ENCODE measurements at regions not wholly inside any gene's neighbourhood (a gene's known extent, or its start where the extent isn't known, plus 50 kb on each side); places are given as distances from the start of the nearest gene placed in this dataset.

GRCh38 chr5:33073881-33074327 is 362.8 kb downstream of the NPR3 start:
- H3K27me3 ChIP-seq (ENCODE audit: control insufficient read depth in 1 of 2, insufficient read depth in 2 of 2, low read length in 2 of 2), result no peaks in the 10 kb centered on the region
- H3K27ac Mint-ChIP-seq, result no peak overlapping the region
- intact Hi-C loops (cut with DNase I, micrococcal nuclease), result no loop called here
- H3K4me1 ChIP-seq (ENCODE audit: insufficient read depth, low read length), result no peaks in the 10 kb centered on the region
- H3K4me1 Mint-ChIP-seq (ENCODE audit: low read depth), result no peaks in the 10 kb centered on the region
- ChIA-PET CTCF (no interaction called here), POLR2A (no interaction called here)
- H3K9me3 ChIP-seq (ENCODE audit: control insufficient read depth in 1 of 2, insufficient read depth in 1 of 2, low read length in 2 of 2), result no peaks in the 10 kb centered on the region
- H3K27ac ChIP-seq (ENCODE audit: low read depth in 1 of 2, low read length in 2 of 2), result no peak overlapping the region
- H3K4me3 Mint-ChIP-seq, result no peak overlapping the region
- H3K36me3 Mint-ChIP-seq (ENCODE audit: low read depth), result no peaks in the 10 kb centered on the region
- H3K36me3 ChIP-seq (ENCODE audit: insufficient read depth, low read length), result no peaks in the 10 kb centered on the region
- no peaks in the 10 kb centered on the region for H3K27me3 Mint-ChIP-seq
- TF ChIP-seq CTCF (IDR thresholded peaks at IDR 0.05), result no peak
- no peaks in the 10 kb centered on the region for H3K9me3 Mint-ChIP-seq
- H3K4me3 ChIP-seq (ENCODE audit: low read length), result no peak overlapping the region
- ATAC-seq (ENCODE audit: poor library complexity), result no peak
- no peak for DNase-seq

- Histone ChIP-seq H3K9me3 (ENCODE audit: control insufficient read depth in 1 of 2, insufficient read depth in 1 of 2, low read length in 2 of 2) (no peaks in the 10 kb centered on the region), H3K4me3 (ENCODE audit: low read length) (no peak overlapping the region), H3K4me1 (ENCODE audit: insufficient read depth, low read length) (no peaks in the 10 kb centered on the region), H3K27ac (ENCODE audit: low read depth in 1 of 2, low read length in 2 of 2) (no peak overlapping the region), H3K36me3 (ENCODE audit: insufficient read depth, low read length) (no peaks in the 10 kb centered on the region), H3K27me3 (ENCODE audit: control insufficient read depth in 1 of 2, insufficient read depth in 2 of 2, low read length in 2 of 2) (no peaks in the 10 kb centered on the region)
- ATAC-seq (ENCODE audit: poor library complexity), result no peak
- Mint-ChIP-seq H3K36me3 (ENCODE audit: low read depth) (no peaks in the 10 kb centered on the region), H3K9me3 (no peaks in the 10 kb centered on the region), H3K4me1 (ENCODE audit: low read depth) (no peaks in the 10 kb centered on the region), H3K27ac (no peak overlapping the region), H3K27me3 (no peaks in the 10 kb centered on the region), H3K4me3 (no peak overlapping the region)
- no peak for DNase-seq
- ChIA-PET CTCF (no interaction called here), POLR2A (no interaction called here)
- intact Hi-C loops (cut with DNase I, micrococcal nuclease), result no loop called here
- no peak for TF ChIP-seq CTCF (IDR thresholded peaks at IDR 0.05)
Measured at GRCh38 chr5:33074548-33074947, 363.4 kb downstream of the NPR3 start.

GRCh38 chr5:33075731-33076130 is 364.6 kb downstream of the NPR3 start:
- H3K36me3 ChIP-seq (ENCODE audit: insufficient read depth, low read length), result no peaks in the 10 kb centered on the region
- Mint-ChIP-seq H3K4me1 (ENCODE audit: low read depth) (no peaks in the 10 kb centered on the region), H3K27ac (no peak overlapping the region), H3K4me3 (no peak overlapping the region), H3K9me3 (no peaks in the 10 kb centered on the region), H3K36me3 (ENCODE audit: low read depth) (no peaks in the 10 kb centered on the region), H3K27me3 (no peaks in the 10 kb centered on the region)
- no peak for ATAC-seq (ENCODE audit: poor library complexity)
- no peaks in the 10 kb centered on the region for H3K4me1 ChIP-seq (ENCODE audit: insufficient read depth, low read length)
- ChIA-PET POLR2A (no interaction called here), CTCF (no interaction called here)
- intact Hi-C loops (cut with DNase I, micrococcal nuclease), result no loop called here
- no peak for TF ChIP-seq CTCF (IDR thresholded peaks at IDR 0.05)
- H3K27ac ChIP-seq (ENCODE audit: low read depth in 1 of 2, low read length in 2 of 2), result no peak overlapping the region
- H3K27me3 ChIP-seq (ENCODE audit: control insufficient read depth in 1 of 2, insufficient read depth in 2 of 2, low read length in 2 of 2), result no peaks in the 10 kb centered on the region
- DNase-seq, result no peak
- H3K9me3 ChIP-seq (ENCODE audit: control insufficient read depth in 1 of 2, insufficient read depth in 1 of 2, low read length in 2 of 2), result no peaks in the 10 kb centered on the region
- no peak overlapping the region for H3K4me3 ChIP-seq (ENCODE audit: low read length)
